Kidney (tissue), 13 donors: ENCODE measurements at regions not wholly inside any gene's neighbourhood (a gene's known extent, or its start where the extent isn't known, plus 50 kb on each side); places are given as distances from the start of the nearest gene placed in this dataset.
A peak's percentile ranks its signal among the peaks of the same experiment; 100 is the strongest.

Experiments
- DNase-seq, 5 donors: peaks; one replicate each; pipeline ENCODE4 v3.0.0-alpha.2; 2013 to 2020
- FAIRE-seq: peaks from 2 replicates; lab custom pipeline; 2012; peaks lifted over from hg19 to GRCh38; lab: Jason Lieb, UNC
- H3K27ac ChIP-seq, 2 donors: one replicate each; pipeline ENCODE4 v1.7.0; 2013; ENCODE audit warnings: low read depth in 2 of 2, low read length in 2 of 2, inconsistent platforms in 1 of 2
- H3K27me3 ChIP-seq: one replicate; pipeline ENCODE4 v1.7.1; 2013; ENCODE audit warnings: low read length, inconsistent platforms; ENCODE audit not compliant: control insufficient read depth, insufficient read depth
- H3K36me3 ChIP-seq, 3 donors: one replicate each; pipeline versions ENCODE4 v1.7.0 to v1.7.1; 2013; ENCODE audit warnings: low read length in 3 of 3, control low read depth in 1 of 3, inconsistent platforms in 1 of 3; ENCODE audit not compliant: insufficient read depth in 3 of 3, control insufficient read depth in 2 of 3
- H3K4me1 ChIP-seq, 3 donors: one replicate each; pipeline versions ENCODE4 v1.7.0 to v1.7.1; 2013; ENCODE audit warnings: low read length in 3 of 3, inconsistent platforms in 1 of 3, low read depth in 1 of 3; ENCODE audit not compliant: control insufficient read depth in 2 of 3, insufficient read depth in 2 of 3
- H3K4me3 ChIP-seq, 3 donors: one replicate each; pipeline versions ENCODE4 v1.7.0 to v1.8.1; 2013; ENCODE audit warnings: low read length in 3 of 3, control low read depth in 1 of 3, inconsistent platforms in 1 of 3
- H3K9ac ChIP-seq, 3 donors: one replicate each; pipeline versions ENCODE4 v1.7.0 to v1.7.1; 2013; ENCODE audit warnings: low read length in 3 of 3, control low read depth in 1 of 3, inconsistent platforms in 1 of 3
- H3K9me3 ChIP-seq, 3 donors: one replicate each; pipeline versions ENCODE4 v1.7.0 to v1.7.1; 2013; ENCODE audit warnings: low read length in 3 of 3, control low read depth in 1 of 3, inconsistent platforms in 1 of 3; ENCODE audit not compliant: control insufficient read depth in 2 of 3, insufficient read depth in 1 of 3
- CTCF ChIP-seq: IDR thresholded peaks from 3 replicates; pipeline ENCODE4 v1.5.1; 2012; ENCODE audit warnings: mild to moderate bottlenecking, moderate library complexity, borderline replicate concordance; ENCODE audit not compliant: insufficient read depth; ENCODE audit errors: extremely low read depth
- intact Hi-C: fragments of 100-400 bp; cut with DNase I; formaldehyde crosslinking; loops from one replicate; pipeline ENCODE4 v1.11.1; 2022
- donor health status: control.
- donor health status: control.
- donor health status: control.
- donor health status: control.
- donor health status: control.
- donor health status: DM: yes; HTN: yes; CAD: no.
- donor health status: Normal renal cell carcinoma (clear cell type).

GRCh38 chr1:229098903-229099578 lies 171.9 kb upstream of the RAB4A start:
- Histone ChIP-seq H3K27me3 (no peaks in the 10 kb centered on the region), H3K27ac (no peak overlapping the region), H3K4me3 (no peak overlapping the region), H3K9ac (no peak overlapping the region), H3K4me1 (peaks cover 0 to 4% (median 3%) of the 10 kb centered on the region in 3 donors), H3K9me3 (no peaks in the 10 kb centered on the region), H3K36me3 (no peaks in the 10 kb centered on the region)
- intact Hi-C loops: no loop called here
- DNase-seq (peak in 3 of 5 donors; percentile 14 to 40 (median 24)), FAIRE-seq (no peak)
- no peak for TF ChIP-seq CTCF

- H3K36me3 ChIP-seq: no peaks in the 10 kb centered on the region
- no peak overlapping the region for H3K27ac ChIP-seq
- TF ChIP-seq CTCF: no peak
- H3K9me3 ChIP-seq: no peaks in the 10 kb centered on the region
- peaks cover 0 to 3% (median 2%) of the 10 kb centered on the region in 3 donors for H3K4me1 ChIP-seq
- H3K27me3 ChIP-seq: no peaks in the 10 kb centered on the region
- no peak overlapping the region for H3K9ac ChIP-seq
- no peak overlapping the region for H3K4me3 ChIP-seq
- intact Hi-C loops: no loop called here
- peak in 3 of 5 donors; percentile 25 to 43 (median 29) for DNase-seq
- FAIRE-seq: no peak
Observed at GRCh38 chr1:229101011-229101871, 169.7 kb upstream of the RAB4A start.

- no peak for DNase-seq
- Histone ChIP-seq H3K9ac (no peak overlapping the region), H3K27ac (no peak overlapping the region)
Observed at GRCh38 chr1:229102741-229103391, 168.0 kb upstream of the RAB4A start.

More at GRCh38 chr1:229102741-229103391, 168.0 kb upstream of the RAB4A start:
- H3K36me3 ChIP-seq: no peaks in the 10 kb centered on the region
- peaks cover 0 to 3% (median 2%) of the 10 kb centered on the region in 3 donors for H3K4me1 ChIP-seq
- FAIRE-seq: no peak
- intact Hi-C loops: no loop called here
- H3K27me3 ChIP-seq: no peaks in the 10 kb centered on the region
- H3K9me3 ChIP-seq: no peaks in the 10 kb centered on the region
- no peak for TF ChIP-seq CTCF
- no peak overlapping the region for H3K4me3 ChIP-seq
